Bronchial epithelial cell (primary cell): ENCODE measurements at regions not wholly inside any gene's neighbourhood (a gene's known extent, or its start where the extent isn't known, plus 50 kb on each side); places are given as distances from the start of the nearest gene placed in this dataset.

Experiments
- DNase-seq: peaks from one replicate; pipeline ENCODE4 v3.0.0-alpha.2; 2010; ENCODE audit warnings: low read depth
- FAIRE-seq: peaks from 2 replicates; lab custom pipeline; 2011; peaks lifted over from hg19 to GRCh38; lab: Jason Lieb, UNC
- H3K27me3 ChIP-seq: 2 replicates; pipeline ENCODE4 v1.5.1; 2011; ENCODE audit warnings: low read length; ENCODE audit not compliant: control insufficient read depth, insufficient read depth
- H3K36me3 ChIP-seq: 2 replicates; pipeline ENCODE4 v1.5.1; 2011; ENCODE audit warnings: low read length; ENCODE audit not compliant: control insufficient read depth, insufficient read depth
- H3K4me3 ChIP-seq: 2 replicates; pipeline ENCODE4 v1.5.1; 2011; ENCODE audit warnings: mild to moderate bottlenecking, low read depth, low read length, control low read depth
- TF ChIP-seq, protein P1 (sequence below): IDR thresholded peaks from 2 replicates; pipeline ENCODE4 v1.5.1; 2011; ENCODE audit warnings: mild to moderate bottlenecking, moderate library complexity, low read length, control low read depth, inconsistent platforms; ENCODE audit not compliant: insufficient read depth, severe bottlenecking

GRCh38 chr1:229891227-229891626 is 175.8 kb upstream of the GALNT2 start:
- Histone ChIP-seq H3K4me3 (no peak overlapping the region), H3K36me3 (no peaks in the 10 kb centered on the region), H3K27me3 (peaks cover 3% of the 10 kb centered on the region)
- DNase-seq (no peak), FAIRE-seq (no peak)
- TF ChIP-seq, protein P1, sequence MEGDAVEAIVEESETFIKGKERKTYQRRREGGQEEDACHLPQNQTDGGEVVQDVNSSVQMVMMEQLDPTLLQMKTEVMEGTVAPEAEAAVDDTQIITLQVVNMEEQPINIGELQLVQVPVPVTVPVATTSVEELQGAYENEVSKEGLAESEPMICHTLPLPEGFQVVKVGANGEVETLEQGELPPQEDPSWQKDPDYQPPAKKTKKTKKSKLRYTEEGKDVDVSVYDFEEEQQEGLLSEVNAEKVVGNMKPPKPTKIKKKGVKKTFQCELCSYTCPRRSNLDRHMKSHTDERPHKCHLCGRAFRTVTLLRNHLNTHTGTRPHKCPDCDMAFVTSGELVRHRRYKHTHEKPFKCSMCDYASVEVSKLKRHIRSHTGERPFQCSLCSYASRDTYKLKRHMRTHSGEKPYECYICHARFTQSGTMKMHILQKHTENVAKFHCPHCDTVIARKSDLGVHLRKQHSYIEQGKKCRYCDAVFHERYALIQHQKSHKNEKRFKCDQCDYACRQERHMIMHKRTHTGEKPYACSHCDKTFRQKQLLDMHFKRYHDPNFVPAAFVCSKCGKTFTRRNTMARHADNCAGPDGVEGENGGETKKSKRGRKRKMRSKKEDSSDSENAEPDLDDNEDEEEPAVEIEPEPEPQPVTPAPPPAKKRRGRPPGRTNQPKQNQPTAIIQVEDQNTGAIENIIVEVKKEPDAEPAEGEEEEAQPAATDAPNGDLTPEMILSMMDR: no peak

GRCh38 chr1:229892515-229893117 is 174.4 kb upstream of the GALNT2 start:
- TF ChIP-seq, protein P1: no peak
- DNase-seq (no peak), FAIRE-seq (no peak)
- H3K27me3 ChIP-seq: peaks cover 3% of the 10 kb centered on the region
- no peak overlapping the region for H3K4me3 ChIP-seq
- no peaks in the 10 kb centered on the region for H3K36me3 ChIP-seq

GRCh38 chr1:229893762-229894444 is 173.1 kb upstream of the GALNT2 start:
- H3K4me3 ChIP-seq: no peak overlapping the region
- no peak for FAIRE-seq
- no peaks in the 10 kb centered on the region for H3K36me3 ChIP-seq
- H3K27me3 ChIP-seq: peaks cover 3% of the 10 kb centered on the region
- no peak for DNase-seq
- TF ChIP-seq, protein P1: no peak

DNA sequence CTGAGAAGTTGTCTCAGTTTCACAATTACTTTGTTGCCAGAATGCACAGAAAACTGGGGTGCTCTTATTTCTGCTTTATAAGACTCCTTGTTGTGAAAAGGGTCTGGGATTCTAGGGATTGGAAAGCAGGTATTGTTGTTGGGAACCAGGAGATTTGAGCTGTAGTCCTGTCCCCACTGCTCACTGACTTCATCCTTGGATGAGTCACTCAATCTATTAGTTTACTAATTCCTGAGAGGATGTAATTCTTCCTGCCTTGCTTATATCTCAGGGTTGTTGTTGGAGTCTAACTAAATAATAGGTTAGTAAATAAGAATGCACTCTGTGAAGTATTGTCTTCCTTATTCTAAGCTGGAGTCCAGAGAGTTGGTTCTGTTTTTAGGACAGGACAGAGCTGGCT is 172.5 kb upstream of the GALNT2 start:
- TF ChIP-seq, protein P1: no peak
- FAIRE-seq: no peak

DNA sequence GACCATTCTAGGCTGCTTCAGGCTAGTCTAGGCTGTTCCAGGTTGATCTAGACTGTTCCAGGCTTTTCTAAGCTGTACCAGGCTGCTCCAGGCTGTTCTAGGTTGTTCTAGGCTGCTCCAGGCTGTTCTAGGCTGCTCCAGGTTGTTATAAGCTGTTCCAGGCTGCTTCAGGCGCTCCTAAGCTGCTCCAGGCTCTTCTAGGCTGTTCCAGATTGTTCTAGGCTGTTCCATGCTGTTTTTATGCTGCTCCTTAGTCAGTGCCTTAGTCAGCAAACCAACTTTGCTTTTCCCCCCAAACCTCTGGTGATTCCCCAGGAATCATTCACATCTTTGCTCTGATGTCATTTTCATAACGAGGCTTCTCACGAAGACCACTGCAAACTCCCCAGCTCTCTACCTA is 171.4 kb upstream of the GALNT2 start:
- no peak for DNase-seq
- TF ChIP-seq, protein P1: no peak
- no peak for FAIRE-seq
- Histone ChIP-seq H3K36me3 (no peaks in the 10 kb centered on the region), H3K4me3 (no peak overlapping the region), H3K27me3 (peaks cover 1% of the 10 kb centered on the region)

More for the DNA sequence above, 172.5 kb upstream of the GALNT2 start:
- no peaks in the 10 kb centered on the region for H3K36me3 ChIP-seq
- no peak overlapping the region for H3K4me3 ChIP-seq
- H3K27me3 ChIP-seq: peaks cover 1% of the 10 kb centered on the region
- DNase-seq: peak; percentile 40

DNA sequence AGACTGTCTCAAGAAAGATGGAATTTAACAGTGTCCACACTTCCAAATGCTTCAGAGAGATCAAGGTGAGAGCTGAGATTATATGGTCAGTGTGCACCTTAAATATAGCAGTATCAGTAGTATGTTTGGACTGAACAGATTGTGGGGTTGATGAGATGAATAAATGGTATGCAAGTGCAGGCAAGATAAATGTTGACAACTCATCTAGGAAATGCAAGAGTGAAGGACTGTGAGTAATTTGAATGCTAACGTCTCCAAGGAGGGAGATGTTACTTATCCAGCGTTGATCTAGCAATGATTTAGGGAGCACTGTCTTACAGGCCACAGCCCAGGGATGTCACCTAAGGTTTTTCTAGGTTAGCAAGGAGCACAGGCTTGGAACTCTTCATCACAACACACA is 170.7 kb upstream of the GALNT2 start:
- peak; percentile 66 for DNase-seq
- TF ChIP-seq, protein P1: no peak
- no peak for FAIRE-seq
- peaks cover 1% of the 10 kb centered on the region for H3K27me3 ChIP-seq
- no peak overlapping the region for H3K4me3 ChIP-seq
- no peaks in the 10 kb centered on the region for H3K36me3 ChIP-seq
